NCI-H1092 (cell line): ENCODE measurements at regions not wholly inside any gene's neighbourhood (a gene's known extent, or its start where the extent isn't known, plus 50 kb on each side); places are given as distances from the start of the nearest gene placed in this dataset.
"Not testable (repeated sequence)": the region's sequence is repeated elsewhere in the genome, so short reads cannot be mapped to it uniquely, and the experiment has no call there.

Experiments
- DNase-seq: peaks from one replicate; lab custom pipeline; 2025; lab: John Stamatoyannopoulos, UW

- no peak for DNase-seq
These were observed 522.4 kb upstream of the NAALADL2 start for GRCh38 chr3:174336784-174337183.

DNA sequence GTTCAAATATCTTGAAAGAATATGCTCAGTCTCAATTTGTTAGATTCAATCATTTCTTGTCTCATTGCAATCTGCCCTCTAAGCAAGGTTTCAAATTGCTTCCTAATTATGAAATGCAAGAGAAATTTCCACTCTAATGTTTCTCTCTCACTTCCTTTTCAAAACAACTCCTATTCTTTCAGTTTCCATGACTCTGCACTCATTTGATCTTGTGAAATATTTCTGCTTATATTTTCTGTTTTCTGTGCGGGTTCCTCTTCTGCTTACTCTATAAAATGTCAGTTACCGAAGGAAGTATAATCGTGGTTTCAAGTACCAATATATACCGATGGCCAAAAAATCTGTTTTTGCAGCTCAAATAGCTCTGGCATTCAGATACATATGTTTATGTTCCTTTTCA, 521.9 kb upstream of the NAALADL2 start:
- no peak for DNase-seq

- DNase-seq = no peak
These were observed 518.2 kb upstream of the NAALADL2 start for GRCh38 chr3:174340624-174341587.

DNA sequence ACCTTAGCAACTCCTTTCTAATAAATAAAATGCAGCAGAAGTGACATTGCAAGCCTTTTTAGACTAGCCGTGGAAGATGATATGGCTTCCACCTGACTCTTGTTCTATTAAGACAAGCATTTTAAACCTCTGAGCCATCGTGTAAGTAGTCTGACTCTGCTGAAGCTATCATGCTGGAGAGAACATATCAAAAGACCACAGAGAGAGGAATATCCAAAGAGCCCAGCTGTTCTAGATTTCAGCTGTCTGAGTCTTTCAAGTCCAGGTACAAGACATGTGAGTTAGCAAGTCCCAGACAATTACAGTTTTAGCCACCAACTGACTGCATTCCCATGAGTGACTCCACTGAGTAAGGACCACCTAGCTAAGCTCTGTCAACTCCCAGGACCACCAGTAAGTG, 517.0 kb upstream of the NAALADL2 start:
- no peak for DNase-seq

DNA sequence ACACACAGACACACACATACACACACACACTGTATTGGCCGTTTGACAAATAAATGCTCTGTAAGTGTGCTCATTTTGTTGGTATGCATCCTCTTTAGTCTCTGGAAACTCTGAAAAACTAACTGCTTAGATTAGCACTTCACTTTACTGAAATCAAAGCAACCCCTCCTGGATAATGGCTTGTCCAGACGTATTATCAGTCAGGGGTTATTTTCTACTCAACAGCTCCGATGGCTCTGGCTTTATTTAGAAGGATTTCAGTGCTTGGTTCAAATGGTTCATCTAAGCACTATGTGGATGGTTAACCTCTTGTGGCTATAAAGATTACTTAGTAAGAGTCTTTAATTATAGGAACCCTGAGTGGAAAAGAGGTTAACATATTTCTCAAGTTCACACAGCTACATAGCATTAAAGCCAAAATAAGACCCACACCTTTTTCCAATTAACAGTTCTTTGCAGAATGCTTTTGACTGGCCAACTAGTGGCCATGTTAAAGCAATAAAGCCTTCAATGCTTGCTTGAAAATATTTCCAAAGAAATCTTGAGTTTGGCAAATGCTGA, 516.1 kb upstream of the NAALADL2 start:
- DNase-seq = no peak

- no peak for DNase-seq
These were observed 513.0 kb upstream of the NAALADL2 start for GRCh38 chr3:174346141-174346540.

DNA sequence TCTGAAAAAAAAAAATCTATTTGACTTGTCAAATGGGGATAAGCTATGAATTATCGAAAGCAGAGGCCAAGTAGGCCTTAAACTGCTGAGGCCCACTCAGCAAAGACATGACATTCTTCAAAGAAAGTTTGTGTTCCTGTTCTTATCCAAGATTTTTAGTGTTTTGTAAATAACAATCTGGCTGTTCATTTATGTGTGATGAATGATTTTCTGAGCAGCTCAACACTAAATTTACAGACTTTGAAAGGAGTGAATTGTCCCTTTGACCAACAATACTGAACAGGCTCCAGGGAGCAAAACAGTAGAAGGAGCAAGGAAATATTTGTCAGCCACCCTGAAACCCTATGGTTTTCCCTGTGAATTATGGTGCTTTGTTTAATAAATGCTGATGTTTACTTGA, 512.6 kb upstream of the NAALADL2 start:
- no peak for DNase-seq

GRCh38 chr3:174347474-174348138, 511.5 kb upstream of the NAALADL2 start:
- no peak for DNase-seq

DNA sequence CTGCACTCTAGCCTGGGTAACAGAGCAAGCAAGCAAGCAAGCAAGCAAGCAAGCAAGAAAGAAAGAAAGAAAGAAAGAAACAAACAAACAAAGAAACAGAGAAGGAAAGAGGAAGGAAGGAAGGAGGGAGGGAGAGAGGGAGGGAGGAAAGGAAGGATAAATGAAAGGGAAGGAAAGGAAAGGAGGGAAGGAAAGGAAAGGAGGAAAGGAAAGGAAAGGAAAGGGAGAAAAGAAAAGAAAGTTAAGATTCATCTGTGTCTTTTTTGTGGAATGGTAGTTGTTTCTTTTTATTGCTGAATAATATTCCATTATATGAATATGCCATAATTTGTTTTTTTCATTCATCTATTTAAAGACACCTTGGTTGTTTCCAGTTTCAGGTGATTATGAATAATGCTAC, 506.9 kb upstream of the NAALADL2 start:
- no peak for DNase-seq

GRCh38 chr3:174355505-174355904, 503.6 kb upstream of the NAALADL2 start:
- peak; percentile 20 for DNase-seq

DNA sequence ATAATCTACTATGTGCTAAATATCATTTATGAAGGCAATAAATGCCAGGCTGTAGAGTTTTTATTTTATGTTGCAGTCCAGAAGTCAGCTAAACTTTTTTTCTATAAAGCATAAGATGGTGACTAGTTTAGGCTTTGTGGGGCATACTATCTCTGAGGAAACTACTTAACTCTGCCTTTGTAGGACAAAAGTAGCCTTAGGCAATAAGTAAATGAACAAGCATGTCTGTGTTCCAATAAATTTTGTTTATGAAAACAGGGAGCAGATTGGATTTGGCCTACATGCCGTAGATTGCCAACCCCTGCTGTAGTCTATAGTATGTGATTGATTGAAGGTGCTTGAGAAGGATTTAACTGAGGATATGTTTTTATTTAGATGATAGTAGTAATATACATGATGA, 502.5 kb upstream of the NAALADL2 start:
- DNase-seq = no peak

GRCh38 chr3:174358252-174358651, 500.9 kb upstream of the NAALADL2 start:
- no peak for DNase-seq

DNA sequence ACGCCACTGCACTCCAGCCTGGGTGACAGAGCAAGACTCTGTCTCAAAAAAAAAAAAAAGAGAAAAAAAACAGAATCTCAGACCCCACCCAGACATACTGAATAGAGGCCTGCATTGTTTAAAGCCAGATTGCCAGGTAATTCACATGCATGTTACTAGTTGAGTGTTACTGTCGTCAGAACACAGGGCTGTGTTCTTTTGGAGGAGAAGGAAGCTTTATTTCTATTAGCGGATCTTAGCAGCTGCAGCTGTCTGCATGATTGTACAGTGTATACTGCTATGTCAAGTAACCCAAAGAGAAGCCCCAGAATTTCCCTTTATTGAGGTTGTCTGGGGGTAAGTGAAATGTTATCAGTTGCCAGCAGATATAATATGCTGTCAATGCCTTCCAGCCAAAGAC, 496.6 kb upstream of the NAALADL2 start:
- no peak for DNase-seq

- no peak for DNase-seq
These were observed 495.9 kb upstream of the NAALADL2 start for GRCh38 chr3:174363256-174363655.

- no peak for DNase-seq
These were observed 493.3 kb upstream of the NAALADL2 start for GRCh38 chr3:174365796-174366195.

GRCh38 chr3:174366904-174367303, 492.2 kb upstream of the NAALADL2 start:
- not testable (repeated sequence) for DNase-seq

GRCh38 chr3:174376346-174376745, 482.8 kb upstream of the NAALADL2 start:
- no peak for DNase-seq

DNA sequence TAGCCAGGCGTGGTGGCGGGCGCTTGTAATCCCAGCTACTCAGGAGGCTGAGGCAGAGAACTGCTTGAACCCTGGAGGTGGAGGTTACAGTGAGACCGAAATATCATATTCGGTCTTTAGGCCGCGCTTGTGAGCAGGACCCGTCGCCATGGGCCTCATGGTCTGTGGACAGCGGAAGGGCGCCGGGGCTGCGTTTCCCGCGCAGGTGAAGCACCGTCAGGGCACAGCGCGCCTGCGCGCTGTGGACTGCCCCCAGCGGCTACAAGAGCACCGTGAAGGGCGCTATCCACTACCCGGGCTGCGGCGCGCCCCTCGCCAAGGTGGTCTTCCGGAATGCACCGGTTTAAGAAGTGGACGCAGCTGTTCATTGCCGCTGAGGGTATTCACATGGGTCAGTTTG, 482.0 kb upstream of the NAALADL2 start:
- DNase-seq = no peak

GRCh38 chr3:174377684-174378083, 481.4 kb upstream of the NAALADL2 start:
- DNase-seq = no peak

DNA sequence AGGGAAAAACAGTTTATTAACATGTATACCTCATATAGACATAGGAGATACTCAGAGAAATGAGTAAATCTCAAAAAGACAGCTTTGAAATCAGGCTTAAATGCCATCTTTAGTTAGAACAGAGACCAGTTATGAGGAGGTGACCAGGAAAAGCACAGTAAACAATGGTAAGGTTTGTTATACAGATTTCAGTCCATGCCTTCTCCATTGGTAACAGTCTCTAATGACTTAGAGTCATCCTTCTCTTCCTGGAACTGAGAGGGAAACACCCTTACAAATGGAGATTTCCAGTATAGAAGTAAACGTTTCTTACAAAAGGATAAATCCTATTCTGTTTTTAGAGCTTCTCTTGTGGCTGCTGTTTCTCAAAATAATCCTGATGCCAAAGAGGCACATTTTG, 476.3 kb upstream of the NAALADL2 start:
- DNase-seq = no peak

- DNase-seq = no peak
These were observed 471.4 kb upstream of the NAALADL2 start for GRCh38 chr3:174387736-174388135.

GRCh38 chr3:174397848-174398247, 461.3 kb upstream of the NAALADL2 start:
- no peak for DNase-seq

DNA sequence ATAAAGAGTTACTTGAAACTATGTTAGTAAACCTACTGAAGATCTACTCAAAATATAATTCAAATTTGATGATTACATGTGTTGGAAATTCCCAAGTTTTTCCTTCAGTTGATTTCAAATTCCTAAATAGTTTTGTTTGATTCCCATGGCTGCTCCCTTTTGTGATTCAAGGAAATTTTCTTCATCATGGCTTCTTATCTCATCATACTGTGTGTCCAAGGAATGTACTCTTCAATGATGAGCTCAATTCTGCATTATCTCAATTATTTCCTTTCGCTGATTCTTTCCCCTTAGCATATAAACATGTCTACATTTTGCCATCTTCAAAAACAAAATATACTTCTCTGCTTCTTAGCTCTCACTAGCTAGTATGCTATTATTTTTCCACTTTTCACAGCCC, 460.4 kb upstream of the NAALADL2 start:
- no peak for DNase-seq
